B cell (primary cell): ENCODE measurements at regions not wholly inside any gene's neighbourhood (a gene's known extent, or its start where the extent isn't known, plus 50 kb on each side); places are given as distances from the start of the nearest gene placed in this dataset.

Source experiments
- ATAC-seq: fragments of 200-7000 bp; cut with Tn5 transposase; one replicate; pipeline ENCODE4 v1.10.0; 2021; ENCODE audit warnings: low read depth, mild to moderate bottlenecking, moderate number of reproducible peaks, moderate library complexity
- CTCF ChIA-PET: fragments of 350-600 bp; sonication (Branson Sonifier 250); formaldehyde crosslinking; loops from one replicate; lab custom pipeline; 2021; ENCODE audit warnings: antibody characterized with exemption, inconsistent platforms; lab: Charles Lee
- POLR2A ChIA-PET: fragments of 350-600 bp; sonication (Branson Sonifier 250); formaldehyde crosslinking; loops from one replicate; lab custom pipeline; 2021; ENCODE audit warnings: antibody characterized with exemption; lab: Charles Lee
- DNase-seq: peaks from one replicate; pipeline ENCODE4 v3.0.0; 2013
- H2AFZ ChIP-seq: 2 replicates; pipeline ENCODE4 v1.6.1; 2012; ENCODE audit warnings: mild to moderate bottlenecking, low read depth, low read length; ENCODE audit not compliant: insufficient read depth, poor library complexity, severe bottlenecking
- H3K27ac ChIP-seq, 2 donors: 1 replicate in 1 of 2; 2 replicates in 1 of 2; pipeline ENCODE4 v1.5.1; 2012 to 2013; ENCODE audit warnings: low read length in 2 of 2, mild to moderate bottlenecking in 2 of 2, moderate library complexity in 1 of 2
- H3K27me3 ChIP-seq, 4 experiments: fragments of 200-600 bp in 1 of 4; sonication (generic) in 1 of 4; replicated peaks in 1 of 4; 1 replicate in 2 of 4; 2 replicates in 2 of 4; pipeline versions ENCODE4 v1.6.1 to v1.7.0; 2013 to 2016; ENCODE audit warnings: low read length in 3 of 4, mild to moderate bottlenecking in 2 of 4, mixed read lengths in 1 of 4, moderate library complexity in 1 of 4; ENCODE audit not compliant: insufficient read depth in 4 of 4, control insufficient read depth in 3 of 4; ENCODE audit errors: control extremely low read depth in 1 of 4
- H3K36me3 ChIP-seq, 2 experiments: replicated peaks in 1 of 2; 1 replicate in 1 of 2; 2 replicates in 1 of 2; pipeline versions ENCODE4 v1.6.1 to v1.7.1; 2013; ENCODE audit warnings: low read length in 1 of 2; ENCODE audit not compliant: insufficient read depth in 2 of 2, control insufficient read depth in 1 of 2; ENCODE audit errors: control extremely low read depth in 1 of 2, extremely low read depth in 1 of 2
- H3K4me1 ChIP-seq, 2 donors: fragments of 200-600 bp in 1 of 2; sonication (generic) in 1 of 2; 1 replicate in 1 of 2; 2 replicates in 1 of 2; pipeline versions ENCODE4 v1.5.1 to v1.6.1; 2013 to 2017; ENCODE audit warnings: low read length in 2 of 2; ENCODE audit not compliant: control insufficient read depth in 2 of 2, insufficient read depth in 2 of 2
- H3K4me2 ChIP-seq: replicated peaks from 2 replicates; pipeline ENCODE3; 2012; ENCODE audit warnings: mild to moderate bottlenecking, low read depth, low read length; ENCODE audit not compliant: poor library complexity, severe bottlenecking
- H3K4me3 ChIP-seq, 5 experiments: fragments of 200-600 bp in 1 of 5; sonication (generic) in 1 of 5; 1 replicate in 3 of 5; 2 replicates in 2 of 5; pipeline versions ENCODE4 v1.5.1 to v1.7.0; 2011 to 2016; ENCODE audit warnings: low read length in 4 of 5, mild to moderate bottlenecking in 4 of 5, low read depth in 2 of 5, control low read depth in 1 of 5, moderate library complexity in 1 of 5; ENCODE audit not compliant: insufficient read depth in 1 of 5; ENCODE audit errors: control extremely low read depth in 1 of 5, extremely low read depth in 1 of 5
- H3K79me2 ChIP-seq: fragments of 200-600 bp; sonication (generic); one replicate; pipeline ENCODE4 v1.6.0; 2016; ENCODE audit warnings: low read length; ENCODE audit not compliant: control insufficient read depth, insufficient read depth
- H3K9ac ChIP-seq: fragments of 200-600 bp; sonication (generic); 2 replicates; pipeline ENCODE4 v1.6.1; 2017; ENCODE audit warnings: mild to moderate bottlenecking, low read length, moderate library complexity
- H3K9me3 ChIP-seq, 3 donors: one replicate each; pipeline versions ENCODE4 v1.6.1 to v1.7.1; 2013; ENCODE audit warnings: low read length in 2 of 3; ENCODE audit not compliant: control insufficient read depth in 2 of 3, insufficient read depth in 1 of 3; ENCODE audit errors: control extremely low read depth in 1 of 3
- H4K20me1 ChIP-seq: 2 replicates; pipeline ENCODE4 v1.6.0; 2012; ENCODE audit warnings: mild to moderate bottlenecking, low read length; ENCODE audit not compliant: insufficient read depth, control insufficient read depth, poor library complexity, severe bottlenecking
- H3K27ac Mint-ChIP-seq: one replicate; pipeline ENCODE4 v1.8.0; 2021; ENCODE audit warnings: mixed read lengths
- H3K27me3 Mint-ChIP-seq: one replicate; pipeline ENCODE4 v1.8.0; 2021; ENCODE audit warnings: mixed read lengths
- H3K4me1 Mint-ChIP-seq: one replicate; pipeline ENCODE4 v1.8.0; 2021; ENCODE audit warnings: mixed read lengths
- H3K4me3 Mint-ChIP-seq: one replicate; pipeline ENCODE4 v1.8.0; 2021; ENCODE audit warnings: mixed read lengths
- H3K9me3 Mint-ChIP-seq: one replicate; pipeline ENCODE4 v1.8.0; 2022; ENCODE audit warnings: mixed read lengths; ENCODE audit not compliant: insufficient read depth
- EZH2 ChIP-seq: IDR thresholded peaks from 2 replicates; pipeline ENCODE4 v1.6.1; 2012; ENCODE audit warnings: borderline replicate concordance, low read depth, mild to moderate bottlenecking, moderate library complexity, low read length; ENCODE audit not compliant: insufficient read depth, poor library complexity, severe bottlenecking
- WGBS: methylation state at CpG from one replicate; pipeline ENCODE4 v1.1.5; 2013; ENCODE audit warnings: missing lambda C conversion rate; ENCODE audit not compliant: insufficient coverage; 5-methylcytosine and 5-hydroxymethylcytosine counted together
- intact Hi-C: fragments of 100-400 bp; cut with micrococcal nuclease; formaldehyde crosslinking; loops from one replicate; pipeline ENCODE4 v1.10.0; 2022
- TF ChIP-seq, protein P1 (sequence below): fragments of 200-600 bp; IDR thresholded peaks from one replicate; pipeline ENCODE4 v1.8.0; 2022; ENCODE audit warnings: antibody characterized with exemption, mild to moderate bottlenecking

DNA sequence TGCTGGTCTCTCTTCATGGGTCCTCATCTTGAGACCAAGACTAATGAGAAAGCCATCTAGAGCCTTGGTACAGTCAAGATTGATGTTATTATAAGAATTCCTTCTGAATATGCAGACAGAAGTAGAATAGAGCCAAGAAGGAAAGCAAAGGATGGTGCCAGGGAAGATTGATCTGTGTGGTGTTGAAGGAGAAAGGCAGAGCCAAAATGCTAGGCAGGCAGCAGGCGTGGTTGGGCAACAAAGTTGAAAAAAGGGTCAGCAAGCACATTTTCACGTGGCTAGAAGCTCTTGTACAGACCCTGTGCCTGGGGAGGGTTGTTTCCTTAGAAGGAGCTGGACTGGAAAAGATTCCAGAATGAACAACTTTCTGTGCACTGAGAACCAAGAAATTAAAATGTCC is 319.7 kb upstream of the ARGLU1 start:
- Histone ChIP-seq H3K27ac (no peak overlapping the region), H4K20me1 (no peaks in the 10 kb centered on the region), H3K4me2 (no peak overlapping the region), H3K79me2 (no peaks in the 10 kb centered on the region), H3K4me3 (no peak overlapping the region), H3K36me3 (no peaks in the 10 kb centered on the region), H3K27me3 (no peaks in the 10 kb centered on the region), H3K9me3 (peaks cover 0 to 3% (median 0%) of the 10 kb centered on the region in 3 donors), H3K4me1 (no peaks in the 10 kb centered on the region), H3K9ac (no peak overlapping the region), H2AFZ (no peak overlapping the region)
- DNase-seq = no peak
- ChIA-PET POLR2A (no interaction called here), CTCF (no interaction called here)
- TF ChIP-seq, protein P1, sequence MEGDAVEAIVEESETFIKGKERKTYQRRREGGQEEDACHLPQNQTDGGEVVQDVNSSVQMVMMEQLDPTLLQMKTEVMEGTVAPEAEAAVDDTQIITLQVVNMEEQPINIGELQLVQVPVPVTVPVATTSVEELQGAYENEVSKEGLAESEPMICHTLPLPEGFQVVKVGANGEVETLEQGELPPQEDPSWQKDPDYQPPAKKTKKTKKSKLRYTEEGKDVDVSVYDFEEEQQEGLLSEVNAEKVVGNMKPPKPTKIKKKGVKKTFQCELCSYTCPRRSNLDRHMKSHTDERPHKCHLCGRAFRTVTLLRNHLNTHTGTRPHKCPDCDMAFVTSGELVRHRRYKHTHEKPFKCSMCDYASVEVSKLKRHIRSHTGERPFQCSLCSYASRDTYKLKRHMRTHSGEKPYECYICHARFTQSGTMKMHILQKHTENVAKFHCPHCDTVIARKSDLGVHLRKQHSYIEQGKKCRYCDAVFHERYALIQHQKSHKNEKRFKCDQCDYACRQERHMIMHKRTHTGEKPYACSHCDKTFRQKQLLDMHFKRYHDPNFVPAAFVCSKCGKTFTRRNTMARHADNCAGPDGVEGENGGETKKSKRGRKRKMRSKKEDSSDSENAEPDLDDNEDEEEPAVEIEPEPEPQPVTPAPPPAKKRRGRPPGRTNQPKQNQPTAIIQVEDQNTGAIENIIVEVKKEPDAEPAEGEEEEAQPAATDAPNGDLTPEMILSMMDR = no peak
- no peak for TF ChIP-seq EZH2
- ATAC-seq = no peak
- H3K27me3 Mint-ChIP-seq = no peaks in the 10 kb centered on the region
- H3K4me1 Mint-ChIP-seq = no peaks in the 10 kb centered on the region
- H3K4me3 Mint-ChIP-seq = no peak overlapping the region
- intact Hi-C loops = no loop called here
- no peak overlapping the region for H3K27ac Mint-ChIP-seq
- no peaks in the 10 kb centered on the region for H3K9me3 Mint-ChIP-seq
- WGBS = 86% methylated on average over 2 of the region's 2 CpGs

DNA sequence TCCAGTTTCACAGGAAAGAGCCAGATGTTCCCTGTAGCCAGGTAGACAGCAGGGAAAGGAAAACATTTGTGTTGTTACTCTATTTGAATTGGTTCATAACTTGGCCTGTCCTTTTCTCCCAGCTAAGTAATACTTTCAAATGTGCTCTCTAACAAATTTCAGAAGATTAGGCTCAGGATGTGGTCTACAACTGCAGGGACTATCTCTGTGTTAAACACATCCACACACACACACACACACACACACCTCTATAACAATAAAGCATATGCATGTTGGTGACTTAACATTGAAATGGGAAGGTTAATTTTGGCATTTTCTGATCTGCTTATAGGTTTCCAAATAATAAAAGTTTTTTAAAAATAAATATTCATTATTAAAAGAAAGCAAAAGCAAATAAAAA is 316.0 kb upstream of the ARGLU1 start:
- no peaks in the 10 kb centered on the region for H3K79me2 ChIP-seq
- CTCF ChIA-PET = no interaction called here
- DNase-seq (no peak), ATAC-seq (no peak)
- H3K4me2 ChIP-seq = no peak overlapping the region
- Mint-ChIP-seq H3K27me3 (no peaks in the 10 kb centered on the region), H3K4me3 (no peak overlapping the region), H3K4me1 (no peaks in the 10 kb centered on the region), H3K27ac (no peak overlapping the region), H3K9me3 (no peaks in the 10 kb centered on the region)
- no peaks in the 10 kb centered on the region for H3K4me1 ChIP-seq
- H3K9me3 ChIP-seq = peaks cover 0 to 1% (median 0%) of the 10 kb centered on the region in 3 donors
- H3K27ac ChIP-seq = no peak overlapping the region
- no peak overlapping the region for H3K4me3 ChIP-seq
- no peaks in the 10 kb centered on the region for H4K20me1 ChIP-seq
- H3K27me3 ChIP-seq = no peaks in the 10 kb centered on the region
- POLR2A ChIA-PET = no interaction called here
- intact Hi-C loops = no loop called here
- no peak overlapping the region for H2AFZ ChIP-seq
- no peaks in the 10 kb centered on the region for H3K36me3 ChIP-seq
- TF ChIP-seq EZH2 = no peak
- TF ChIP-seq, protein P1 = no peak
- H3K9ac ChIP-seq = no peak overlapping the region
